NB4 (cell line): ENCODE measurements at regions not wholly inside any gene's neighbourhood (a gene's known extent, or its start where the extent isn't known, plus 50 kb on each side); places are given as distances from the start of the nearest gene placed in this dataset.

Experiments
- DNase-seq: peaks from one replicate; pipeline ENCODE4 v3.0.0; 2010; ENCODE audit warnings: low read depth
- H3K4me3 ChIP-seq: one replicate; pipeline ENCODE4 v1.5.1; 2011; ENCODE audit warnings: mild to moderate bottlenecking, low read depth, low read length, moderate library complexity
- MAX ChIP-seq: IDR thresholded peaks from 2 replicates; pipeline ENCODE4 v1.6.1; 2011; ENCODE audit warnings: low read depth, low read length
- MYC ChIP-seq: IDR thresholded peaks from 2 replicates; pipeline ENCODE4 v1.6.1; 2011; ENCODE audit warnings: low read depth, low read length
- POLR2A ChIP-seq: IDR thresholded peaks from 2 replicates; pipeline ENCODE4 v1.6.1; 2011; ENCODE audit warnings: mild to moderate bottlenecking; ENCODE audit not compliant: insufficient read length; ENCODE audit errors: extremely low read depth
- TF ChIP-seq, protein P1 (sequence below): IDR thresholded peaks from one replicate; pipeline ENCODE4 v1.5.1; 2012; ENCODE audit warnings: low read depth, low read length

DNA sequence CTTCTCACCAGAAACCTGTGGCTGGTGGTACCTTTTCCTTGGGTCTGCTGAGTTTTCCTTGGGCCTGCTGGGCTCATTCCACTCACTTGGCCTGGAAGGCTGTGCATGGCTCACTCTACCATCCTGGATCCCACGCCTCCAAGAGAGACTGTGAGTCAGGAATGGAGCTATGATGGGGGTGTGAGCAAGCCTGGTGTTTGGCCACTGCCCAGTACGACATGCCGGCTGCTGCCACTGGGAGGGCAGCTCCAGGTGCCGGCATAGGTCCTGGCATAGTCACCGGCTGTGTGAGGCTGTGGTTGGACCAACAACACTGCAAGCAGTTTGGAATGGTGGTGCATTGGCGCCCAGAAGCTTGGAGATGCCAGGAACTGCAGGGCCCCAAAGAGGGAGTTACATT is 721.7 kb downstream of the PCDH18 start:
- H3K4me3 ChIP-seq: no peak overlapping the region
- no peak for DNase-seq
- TF ChIP-seq MAX (no peak), POLR2A (no peak), MYC (no peak)
- TF ChIP-seq, protein P1, sequence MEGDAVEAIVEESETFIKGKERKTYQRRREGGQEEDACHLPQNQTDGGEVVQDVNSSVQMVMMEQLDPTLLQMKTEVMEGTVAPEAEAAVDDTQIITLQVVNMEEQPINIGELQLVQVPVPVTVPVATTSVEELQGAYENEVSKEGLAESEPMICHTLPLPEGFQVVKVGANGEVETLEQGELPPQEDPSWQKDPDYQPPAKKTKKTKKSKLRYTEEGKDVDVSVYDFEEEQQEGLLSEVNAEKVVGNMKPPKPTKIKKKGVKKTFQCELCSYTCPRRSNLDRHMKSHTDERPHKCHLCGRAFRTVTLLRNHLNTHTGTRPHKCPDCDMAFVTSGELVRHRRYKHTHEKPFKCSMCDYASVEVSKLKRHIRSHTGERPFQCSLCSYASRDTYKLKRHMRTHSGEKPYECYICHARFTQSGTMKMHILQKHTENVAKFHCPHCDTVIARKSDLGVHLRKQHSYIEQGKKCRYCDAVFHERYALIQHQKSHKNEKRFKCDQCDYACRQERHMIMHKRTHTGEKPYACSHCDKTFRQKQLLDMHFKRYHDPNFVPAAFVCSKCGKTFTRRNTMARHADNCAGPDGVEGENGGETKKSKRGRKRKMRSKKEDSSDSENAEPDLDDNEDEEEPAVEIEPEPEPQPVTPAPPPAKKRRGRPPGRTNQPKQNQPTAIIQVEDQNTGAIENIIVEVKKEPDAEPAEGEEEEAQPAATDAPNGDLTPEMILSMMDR: no peak

DNA sequence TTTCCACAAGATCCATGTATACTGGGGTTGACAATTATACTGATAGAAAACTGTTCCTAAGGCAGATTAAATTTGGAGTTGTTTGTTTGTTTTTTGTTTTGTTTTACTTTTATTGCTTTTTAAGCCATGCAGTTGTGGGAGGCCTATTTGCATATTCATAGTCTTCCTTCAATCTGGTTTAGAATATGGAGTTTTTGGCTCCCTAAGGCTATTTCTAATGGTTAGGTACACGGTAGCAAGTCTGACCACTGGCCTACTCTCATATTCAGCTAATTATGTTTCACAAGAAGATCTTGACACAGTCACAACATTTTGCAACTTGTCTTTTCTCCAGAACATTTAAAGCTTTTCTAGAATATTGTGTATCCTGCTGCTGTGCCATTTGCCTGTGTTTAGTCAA is 725.5 kb downstream of the PCDH18 start:
- H3K4me3 ChIP-seq: no peak overlapping the region
- DNase-seq: no peak
- TF ChIP-seq, protein P1: no peak
- TF ChIP-seq MYC: no peak
- TF ChIP-seq MAX: no peak
- no peak for TF ChIP-seq POLR2A

DNA sequence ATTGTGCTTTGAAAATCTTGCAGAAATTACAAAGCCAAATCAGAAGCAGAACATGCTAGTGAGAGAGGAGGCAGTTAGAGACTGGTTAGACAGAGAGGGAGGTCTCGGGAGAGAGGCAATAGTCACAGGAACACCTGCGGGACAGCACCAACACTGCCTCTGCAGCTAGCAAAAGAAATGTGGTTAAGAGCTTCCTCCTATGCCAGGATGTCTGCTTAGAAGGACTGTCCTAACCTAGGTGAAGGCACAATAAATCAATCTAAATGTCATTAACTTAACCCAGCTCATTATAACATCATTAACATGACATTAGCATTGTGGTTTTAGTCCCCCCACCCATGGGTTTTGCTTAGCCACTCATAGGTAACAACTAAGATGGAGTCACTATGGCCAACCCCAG is 726.7 kb downstream of the PCDH18 start:
- DNase-seq: no peak
- TF ChIP-seq POLR2A (no peak), MYC (no peak), MAX (no peak)
- TF ChIP-seq, protein P1: no peak
- no peak overlapping the region for H3K4me3 ChIP-seq

DNA sequence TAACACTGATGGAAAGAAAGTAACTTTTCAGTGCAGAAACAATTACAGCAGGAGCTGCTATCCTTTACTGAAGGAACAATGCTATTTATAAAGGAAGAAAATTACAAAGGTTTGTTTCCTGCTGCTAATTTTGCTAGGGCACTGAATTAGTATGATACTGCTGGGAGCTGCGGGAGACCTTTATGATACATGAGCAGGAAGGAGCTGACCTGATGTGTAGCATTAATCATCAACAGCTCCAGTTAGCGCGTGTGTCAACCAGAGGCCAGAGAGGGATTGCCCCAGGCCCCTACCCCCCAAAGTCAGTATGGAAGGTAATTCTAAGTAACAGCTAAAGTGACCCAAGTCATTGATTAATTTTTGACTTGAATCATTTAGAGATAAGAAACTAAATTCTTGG is 728.9 kb downstream of the PCDH18 start:
- no peak overlapping the region for H3K4me3 ChIP-seq
- DNase-seq: no peak
- TF ChIP-seq, protein P1: no peak
- TF ChIP-seq POLR2A: no peak
- TF ChIP-seq MYC: no peak
- TF ChIP-seq MAX: no peak

DNA sequence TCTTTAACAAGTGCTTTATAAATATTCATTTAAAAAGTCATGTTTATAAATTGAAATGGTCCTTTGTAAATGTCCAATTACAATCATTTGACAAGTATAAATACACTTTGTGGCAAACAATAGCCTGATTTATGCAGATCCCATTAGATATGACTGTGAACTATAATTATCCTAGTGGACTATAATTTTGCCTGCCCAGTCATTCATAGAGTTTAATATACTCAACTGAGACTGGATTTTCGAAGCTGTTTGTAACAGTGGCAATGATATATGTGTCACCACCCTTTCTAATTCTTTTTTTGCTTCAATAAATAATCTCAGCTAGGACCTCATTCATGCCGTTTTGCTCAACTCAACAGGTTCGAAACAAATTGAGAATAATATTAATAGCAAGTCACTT is 732.0 kb downstream of the PCDH18 start:
- DNase-seq: no peak
- TF ChIP-seq MYC (no peak), MAX (no peak), POLR2A (no peak)
- TF ChIP-seq, protein P1: no peak
- H3K4me3 ChIP-seq: no peak overlapping the region

DNA sequence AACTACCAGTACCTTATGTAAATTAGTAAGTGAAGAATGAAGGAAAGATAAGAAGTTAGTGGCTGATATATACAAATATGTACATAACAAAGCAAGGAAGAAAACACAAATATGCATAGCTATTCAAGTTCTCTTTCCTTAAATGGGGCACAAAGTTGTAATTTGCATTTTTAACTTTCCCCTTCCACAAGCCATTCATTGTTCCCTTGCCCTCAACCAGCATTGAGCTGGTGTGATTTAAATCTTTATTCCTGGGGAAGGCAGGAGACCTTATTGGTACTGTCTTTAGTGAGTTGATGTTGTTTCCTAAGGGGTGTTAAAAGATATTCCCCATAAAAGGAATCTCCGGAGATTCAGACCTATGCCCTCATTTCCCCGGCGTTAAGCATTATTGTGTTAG is 735.3 kb downstream of the PCDH18 start:
- TF ChIP-seq POLR2A (no peak), MAX (no peak), MYC (no peak)
- TF ChIP-seq, protein P1: no peak
- no peak for DNase-seq

More for the DNA sequence above, 735.3 kb downstream of the PCDH18 start:
- no peak overlapping the region for H3K4me3 ChIP-seq
